ENCODE measurements at regions not wholly inside any gene's neighbourhood (a gene's known extent, or its start where the extent isn't known, plus 50 kb on each side); places are given as distances from the start of the nearest gene placed in this dataset.

DNA sequence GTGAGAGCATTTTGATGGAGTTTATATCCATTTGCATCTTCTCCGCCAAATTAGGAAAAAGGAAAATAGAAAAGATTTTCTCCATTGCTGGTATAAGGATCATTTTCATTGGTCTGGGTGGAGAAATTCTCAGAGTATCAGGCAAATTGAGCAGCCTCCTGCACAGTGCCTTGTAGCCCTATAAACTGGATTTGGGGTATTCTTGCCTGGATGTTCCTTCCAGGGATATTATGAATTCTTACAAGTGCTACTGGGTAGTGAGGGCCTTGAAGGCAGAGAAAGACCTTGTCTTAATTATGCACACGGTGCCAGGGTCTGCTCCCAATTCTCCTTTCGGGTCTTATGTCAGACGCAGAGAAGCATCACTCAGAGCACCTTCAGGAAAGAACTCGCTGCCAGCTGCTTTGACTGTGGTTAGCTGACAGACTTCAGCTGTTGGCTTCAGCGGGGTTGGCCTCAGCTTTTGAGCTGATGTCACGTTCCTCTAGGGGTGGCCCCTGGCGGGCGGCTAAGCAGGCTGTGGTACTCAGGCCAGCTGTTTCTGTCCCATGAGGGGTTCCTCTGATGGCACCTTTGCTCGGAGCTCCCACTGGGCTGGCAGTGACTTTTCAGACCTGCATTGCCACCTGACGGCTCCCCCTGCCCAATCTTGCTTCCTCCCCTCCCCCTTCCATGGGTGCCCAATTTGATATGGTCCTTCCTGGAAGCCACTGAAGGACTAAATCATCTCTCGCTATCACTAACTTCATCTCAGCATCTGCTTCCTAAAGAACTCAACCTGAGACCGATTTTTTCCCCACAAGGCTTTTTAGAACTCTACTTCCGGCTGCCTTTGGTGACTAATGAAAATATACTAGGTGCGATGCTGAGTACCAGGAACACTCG, 519.5 kb downstream of the BCOR start:
- DNase-seq: peak in 2 of 3 experiments; percentile 8 to 23

DNA sequence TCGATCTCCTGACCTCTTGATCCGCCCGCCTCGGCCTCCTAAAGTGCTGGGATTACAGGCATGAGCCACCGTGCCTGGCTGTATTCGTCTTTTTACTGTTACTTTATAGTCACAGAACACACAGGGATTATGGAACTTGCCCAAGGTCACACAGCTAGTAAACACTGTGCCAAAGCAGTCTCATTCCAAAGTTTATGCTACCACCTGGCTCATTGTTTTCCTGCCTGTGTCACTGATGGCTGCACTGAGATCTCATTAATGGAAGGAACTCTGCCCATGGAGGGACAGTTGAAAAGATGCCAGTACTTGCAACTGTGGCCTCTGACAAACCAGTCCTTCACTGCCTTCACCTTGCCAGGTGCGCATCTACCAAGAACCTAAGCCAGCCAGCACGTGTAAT, 517.7 kb downstream of the BCOR start:
- DNase-seq: no peak

GRCh38 chrX:39581411-39581810, 516.3 kb downstream of the BCOR start:
- DNase-seq: no peak

DNA sequence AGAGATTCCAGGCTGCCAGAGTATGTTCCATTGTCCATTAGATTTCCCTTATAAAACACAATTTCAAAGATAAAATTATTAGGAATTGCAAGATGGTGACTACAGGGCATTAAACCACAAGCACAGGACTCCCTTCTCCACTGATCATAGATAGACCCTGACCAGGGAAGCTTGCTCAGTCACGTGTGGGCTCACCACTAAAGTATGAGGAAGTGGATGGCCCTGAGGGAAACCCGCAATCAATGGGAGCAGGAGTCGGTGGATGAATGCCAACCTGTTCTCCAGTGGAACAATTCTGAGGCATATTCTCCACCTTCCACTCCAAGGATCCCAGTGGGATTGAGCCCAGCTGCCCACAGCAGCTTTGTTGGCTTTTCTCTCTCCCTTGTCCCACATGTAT, 515.7 kb downstream of the BCOR start:
- DNase-seq: no peak

- no peak for DNase-seq
Observed at GRCh38 chrX:39582976-39583375, 514.8 kb downstream of the BCOR start.

DNA sequence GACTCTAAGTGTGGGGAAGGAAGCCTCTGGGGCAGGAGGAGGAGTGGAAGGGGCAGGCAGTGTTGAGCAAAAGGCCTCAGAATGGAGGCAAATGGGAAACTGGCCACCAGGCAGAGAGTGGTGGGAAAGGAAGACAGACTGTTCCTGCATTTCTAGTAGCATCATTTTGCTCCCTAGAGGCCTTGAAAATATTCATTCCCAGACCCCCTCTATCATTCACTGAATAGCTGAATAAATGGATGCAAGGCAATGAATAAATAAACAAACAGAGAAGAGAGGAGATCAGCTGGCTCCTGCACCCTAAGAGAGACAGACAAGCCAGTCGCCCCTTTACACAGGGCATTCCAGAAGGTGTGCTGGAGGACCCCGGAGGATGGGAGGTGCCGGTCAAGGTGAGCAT, 511.9 kb downstream of the BCOR start:
- no peak for DNase-seq

DNA sequence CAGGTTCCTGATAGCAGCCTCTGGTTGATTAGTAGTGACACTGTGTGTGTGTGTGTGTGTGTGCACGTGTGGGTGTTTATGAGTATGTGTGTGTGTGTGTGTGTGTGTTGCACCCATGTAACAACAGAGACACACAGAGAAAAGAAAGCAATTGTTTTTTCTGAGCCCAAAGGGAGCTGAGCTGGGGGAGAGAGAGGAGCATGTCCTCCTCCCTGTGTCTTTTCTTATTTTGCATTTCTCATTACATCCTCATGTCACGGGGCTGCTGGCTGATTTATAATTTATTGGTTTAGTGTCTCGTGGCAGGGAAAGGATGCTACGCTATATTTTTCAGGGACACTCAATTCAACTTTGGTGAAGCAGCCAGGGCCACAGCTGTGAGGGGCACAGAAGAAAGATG, 511.4 kb downstream of the BCOR start:
- DNase-seq: no peak

DNA sequence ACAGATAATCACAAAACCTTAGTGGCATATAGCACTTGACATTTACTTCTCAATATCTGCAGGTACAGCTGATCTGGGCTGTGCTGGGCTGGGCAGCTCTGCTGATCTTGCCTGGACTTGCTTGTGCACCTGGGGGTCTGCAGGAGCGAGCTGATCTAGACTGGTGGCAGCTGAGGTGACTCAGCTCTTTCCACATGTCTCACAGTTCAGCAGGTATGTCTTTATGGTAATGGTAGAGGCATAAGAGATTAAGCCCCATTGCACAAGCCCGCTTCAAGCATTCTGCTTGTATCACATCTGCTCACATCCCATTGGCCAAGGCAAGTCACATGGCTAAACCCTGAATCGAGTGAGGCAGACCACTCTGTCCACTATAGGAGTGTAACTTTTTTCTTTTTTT, 506.7 kb downstream of the BCOR start:
- DNase-seq: no peak

GRCh38 chrX:39592776-39593175, 505.0 kb downstream of the BCOR start:
- no peak for DNase-seq

- DNase-seq: no peak
Observed at GRCh38 chrX:39595977-39596376, 501.8 kb downstream of the BCOR start.

- DNase-seq: no peak
Observed at GRCh38 chrX:39596437-39596836, 501.3 kb downstream of the BCOR start.

DNA sequence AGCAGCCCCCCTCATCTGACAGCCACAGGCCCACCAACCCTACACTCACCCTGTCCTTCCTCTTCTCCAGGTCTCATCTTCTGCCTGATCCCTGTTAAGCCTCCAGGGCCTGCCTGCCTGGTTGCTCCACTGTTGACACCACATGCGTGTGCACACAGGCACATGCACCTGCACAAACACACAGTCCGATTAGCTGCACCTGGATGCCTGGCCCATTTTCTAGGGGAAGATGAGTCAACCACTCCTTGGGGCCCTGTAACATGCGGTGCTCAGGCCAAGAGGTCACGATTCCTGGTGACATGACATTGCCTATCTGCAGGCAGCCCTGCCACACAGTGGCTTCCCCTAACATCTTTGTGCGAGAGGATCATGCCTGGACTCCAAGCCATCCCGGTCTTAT, 498.4 kb downstream of the BCOR start:
- peak in 2 of 3 experiments; percentile 32 to 43 for DNase-seq

GRCh38 chrX:39600222-39600621, 497.5 kb downstream of the BCOR start:
- no peak for DNase-seq

DNA sequence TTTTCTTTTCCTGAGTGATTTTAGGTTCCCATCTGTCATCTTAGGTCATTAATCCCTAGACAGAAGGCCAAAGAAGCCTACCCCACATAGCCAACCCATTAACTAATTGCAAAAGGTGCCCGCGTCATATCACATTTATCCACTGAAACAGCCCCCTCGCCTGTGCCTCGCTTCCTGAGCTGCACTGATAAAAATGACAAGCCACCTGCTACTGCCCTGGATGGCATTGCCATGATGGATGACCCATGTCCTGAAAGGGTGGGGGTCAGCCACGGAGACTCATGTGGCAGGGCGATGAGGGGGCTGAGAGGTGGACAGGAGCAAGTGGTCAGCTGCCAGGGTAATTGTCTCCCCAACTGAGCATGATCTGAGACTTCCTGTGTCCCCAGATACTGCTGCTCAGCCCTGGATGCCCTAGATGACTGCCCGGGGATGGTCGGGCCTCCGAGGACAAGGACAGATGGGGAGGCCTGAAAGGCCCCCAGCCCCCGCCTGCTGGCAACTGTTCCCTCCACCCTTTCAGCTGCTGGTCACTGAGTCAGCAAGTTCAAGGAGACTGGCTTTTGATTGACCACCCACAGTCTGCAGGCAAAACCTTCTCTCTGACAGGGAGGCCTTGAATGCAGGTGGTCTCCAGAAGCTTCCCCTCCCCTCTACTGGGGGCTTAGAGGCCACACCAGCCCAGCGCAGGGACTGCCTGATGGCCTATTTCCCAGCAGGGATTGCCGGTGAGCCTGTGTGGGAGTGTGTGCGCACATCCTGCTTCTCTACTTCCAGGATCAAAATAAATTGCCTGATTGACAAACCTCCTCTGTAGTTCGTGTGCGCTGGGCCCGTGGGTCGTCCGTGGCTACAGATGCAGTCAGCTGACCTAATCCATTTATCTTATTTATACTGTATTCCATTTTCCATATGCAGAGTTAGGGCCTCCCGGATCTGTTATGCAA, 496.3 kb downstream of the BCOR start:
- DNase-seq: peak in 1 of 3 experiments; percentile 29

GRCh38 chrX:39602195-39602594, 495.6 kb downstream of the BCOR start:
- no peak for DNase-seq

DNA sequence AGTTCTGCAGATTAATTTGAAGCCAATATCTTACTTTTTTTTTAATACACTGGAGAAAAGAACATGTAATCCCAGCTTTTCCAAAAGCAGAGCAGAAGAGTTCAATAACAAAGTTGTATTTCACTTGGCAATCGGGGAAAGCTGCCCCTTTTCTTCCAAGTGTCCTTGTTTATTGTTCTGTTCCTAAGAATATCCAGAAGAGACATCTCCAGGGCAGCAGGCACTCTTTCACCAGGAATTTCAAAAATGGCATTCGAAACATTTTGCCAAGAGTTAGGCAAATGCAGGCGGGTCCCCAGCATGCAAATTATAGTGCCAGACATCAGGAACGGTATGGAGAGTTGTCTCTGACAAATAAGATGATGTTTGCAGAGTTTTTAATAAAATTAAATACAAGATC, 494.5 kb downstream of the BCOR start:
- DNase-seq: no peak

DNA sequence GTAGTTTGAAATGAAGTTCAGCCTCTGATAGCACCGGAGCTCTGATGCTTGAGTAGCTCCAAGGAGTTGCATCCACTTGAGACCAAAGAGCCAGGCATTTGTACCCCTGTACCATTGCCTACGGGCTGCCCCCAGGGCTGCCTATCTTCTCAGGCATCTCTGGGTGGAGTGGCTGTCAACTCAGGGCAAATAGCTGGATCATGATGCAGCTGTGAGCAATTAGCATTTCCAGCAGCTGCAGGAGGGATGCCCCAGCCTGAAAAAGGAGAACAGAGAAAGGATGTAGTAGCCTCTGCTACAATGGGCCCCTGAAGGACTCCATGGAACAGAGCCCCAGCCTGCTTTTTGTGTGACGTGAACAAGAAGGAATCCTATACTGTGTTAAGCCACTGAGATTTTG, 492.6 kb downstream of the BCOR start:
- peak in 2 of 3 experiments; percentile 6 to 48 for DNase-seq

DNA sequence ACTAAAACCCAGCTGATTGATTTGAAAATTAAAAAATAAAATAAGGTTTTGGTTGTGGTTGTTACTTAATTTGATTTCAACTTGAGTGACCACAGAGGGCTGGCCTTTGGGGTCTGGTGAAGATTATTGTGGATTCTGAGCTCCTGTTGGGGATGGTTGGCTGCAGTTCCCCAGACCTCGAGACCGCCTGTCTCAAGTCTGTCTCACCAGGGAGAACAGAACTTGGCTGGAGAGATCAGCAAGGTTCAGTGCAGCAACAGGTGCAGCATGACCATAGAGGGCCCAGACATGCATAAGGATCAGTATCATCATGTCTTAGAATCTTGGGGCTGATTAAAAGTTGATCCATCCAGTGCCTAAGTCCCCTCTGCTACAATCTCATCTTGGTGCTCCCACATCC, 491.9 kb downstream of the BCOR start:
- no peak for DNase-seq

DNA sequence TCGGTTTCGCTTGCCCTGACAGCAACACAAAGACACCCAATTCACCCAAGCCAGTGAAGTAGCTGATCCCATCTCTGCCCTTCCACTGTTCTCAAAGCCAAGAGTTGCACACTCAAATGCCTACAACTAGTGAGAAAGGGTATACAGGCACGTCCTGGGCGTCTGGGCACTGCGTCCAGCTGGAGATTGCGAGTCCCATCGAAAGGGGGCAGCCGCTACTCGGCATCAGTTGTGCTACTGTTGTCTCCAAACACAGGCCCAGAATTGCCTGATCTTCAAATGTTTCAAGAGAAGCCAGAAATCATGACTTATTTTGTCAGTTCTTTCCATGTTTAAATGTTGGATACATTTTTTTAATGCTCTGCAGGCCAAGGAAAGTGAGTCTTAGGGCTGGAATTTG, 487.8 kb downstream of the BCOR start:
- DNase-seq: no peak

DNA sequence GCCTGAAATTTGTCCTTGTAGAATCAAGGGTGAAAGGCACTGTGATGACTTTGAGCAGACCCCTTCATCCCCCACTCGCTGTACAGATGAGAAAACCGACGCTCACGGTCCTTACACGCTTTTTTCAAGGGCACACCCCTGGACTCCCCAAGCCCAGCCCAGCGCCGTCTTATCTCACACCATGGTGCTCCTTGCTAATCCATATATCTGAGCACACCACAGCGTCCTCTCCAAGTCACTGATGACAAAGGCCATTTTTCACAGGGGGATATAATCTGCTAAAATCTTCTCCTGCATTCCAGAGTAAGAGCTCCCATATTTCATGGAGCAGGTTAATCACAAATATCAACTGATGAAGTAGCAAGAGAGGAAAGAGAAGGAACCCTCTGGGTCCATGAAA, 486.3 kb downstream of the BCOR start:
- DNase-seq: no peak

GRCh38 chrX:39613482-39613995, 484.2 kb downstream of the BCOR start:
- peak; percentile 26 to 95 (median 87) for DNase-seq

DNA sequence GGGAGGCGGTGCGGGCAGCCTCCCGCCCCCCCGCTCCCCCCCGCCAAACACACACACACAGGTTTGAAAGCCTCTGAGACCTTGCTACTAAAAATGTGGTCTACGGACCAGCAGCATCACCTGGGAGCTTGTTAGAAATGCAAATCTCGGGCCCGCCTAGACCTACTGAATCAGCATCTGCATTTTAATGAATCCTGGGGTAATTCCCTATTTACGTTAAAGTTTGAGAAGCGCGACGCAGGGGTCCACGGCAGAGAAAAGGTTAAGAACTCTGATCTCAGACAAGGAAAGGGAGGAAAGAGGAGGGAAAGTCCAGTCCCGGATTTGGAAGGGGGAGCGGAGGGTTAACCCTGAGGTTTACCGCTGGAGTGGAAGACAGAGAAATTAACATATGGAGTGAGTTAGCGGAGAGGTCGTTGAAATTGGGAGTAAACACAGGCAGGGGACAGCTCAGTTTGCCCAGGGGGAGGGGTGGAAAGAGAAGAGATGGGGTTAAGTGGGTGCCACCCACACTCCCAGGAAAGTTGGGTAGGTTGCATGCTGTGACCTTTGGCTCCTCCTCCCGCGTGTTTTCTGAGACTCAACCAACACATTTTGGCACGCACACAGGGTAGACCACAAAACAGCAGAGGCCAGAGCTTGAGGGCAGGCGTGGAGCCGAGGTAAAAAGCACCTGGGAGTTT, 483.6 kb downstream of the BCOR start:
- peak; percentile 20 to 88 (median 75) for DNase-seq

- DNase-seq: no peak
Observed at GRCh38 chrX:39614680-39614998, 483.1 kb downstream of the BCOR start.

Measured in NCI-H1417 (cell line).